IPS-NIHi7 (cell line): ENCODE measurements at regions not wholly inside any gene's neighbourhood (a gene's known extent, or its start where the extent isn't known, plus 50 kb on each side); places are given as distances from the start of the nearest gene placed in this dataset.

Source experiments
- DNase-seq: peaks from one replicate; pipeline ENCODE4 v3.0.0; 2012; ENCODE audit warnings: mixed read lengths; ENCODE audit errors: extremely low spot score

- no peak for DNase-seq
Observed at GRCh38 chr3:80060664-80061063, 292.9 kb upstream of the ROBO1 start.

DNA sequence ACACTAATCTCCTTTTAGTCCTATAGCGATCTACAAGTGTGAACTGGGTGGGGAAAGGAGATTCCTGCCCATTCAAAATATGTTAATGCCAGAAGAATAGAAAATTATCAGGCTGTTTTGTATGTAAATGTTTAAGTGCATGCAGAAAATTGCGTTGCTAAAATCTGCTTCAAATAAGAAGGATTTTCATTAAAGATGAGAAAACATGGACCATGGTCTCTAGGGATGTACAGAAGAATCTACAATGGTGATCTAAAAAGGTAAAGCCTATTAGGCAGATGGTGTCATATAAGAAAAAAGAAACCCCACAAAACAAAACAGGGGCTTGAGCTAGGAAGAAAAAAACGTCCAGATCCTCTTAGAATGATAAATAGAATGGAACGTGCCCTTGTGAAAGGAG is 287.5 kb upstream of the ROBO1 start:
- DNase-seq, result no peak

- no peak for DNase-seq
Observed at GRCh38 chr3:80052271-80052670, 284.5 kb upstream of the ROBO1 start.

DNA sequence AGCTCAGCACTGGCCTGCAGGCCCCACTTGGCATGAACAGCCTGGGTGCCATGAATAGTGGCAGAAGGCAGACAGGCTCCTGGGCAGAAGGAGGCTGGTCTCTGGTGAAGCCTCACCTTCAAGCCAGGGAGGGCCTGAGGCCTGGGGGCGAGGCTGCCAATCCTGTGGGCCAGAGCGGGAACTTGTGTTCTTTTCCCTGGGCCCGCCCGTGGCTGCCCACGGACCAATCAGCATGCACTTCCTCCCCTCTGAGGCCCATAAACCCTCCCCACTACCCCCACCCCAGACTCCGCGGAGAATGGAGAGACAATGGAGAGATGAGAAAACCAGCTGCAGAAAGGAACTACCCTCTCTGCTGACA is 283.8 kb upstream of the ROBO1 start:
- DNase-seq, result no peak

DNA sequence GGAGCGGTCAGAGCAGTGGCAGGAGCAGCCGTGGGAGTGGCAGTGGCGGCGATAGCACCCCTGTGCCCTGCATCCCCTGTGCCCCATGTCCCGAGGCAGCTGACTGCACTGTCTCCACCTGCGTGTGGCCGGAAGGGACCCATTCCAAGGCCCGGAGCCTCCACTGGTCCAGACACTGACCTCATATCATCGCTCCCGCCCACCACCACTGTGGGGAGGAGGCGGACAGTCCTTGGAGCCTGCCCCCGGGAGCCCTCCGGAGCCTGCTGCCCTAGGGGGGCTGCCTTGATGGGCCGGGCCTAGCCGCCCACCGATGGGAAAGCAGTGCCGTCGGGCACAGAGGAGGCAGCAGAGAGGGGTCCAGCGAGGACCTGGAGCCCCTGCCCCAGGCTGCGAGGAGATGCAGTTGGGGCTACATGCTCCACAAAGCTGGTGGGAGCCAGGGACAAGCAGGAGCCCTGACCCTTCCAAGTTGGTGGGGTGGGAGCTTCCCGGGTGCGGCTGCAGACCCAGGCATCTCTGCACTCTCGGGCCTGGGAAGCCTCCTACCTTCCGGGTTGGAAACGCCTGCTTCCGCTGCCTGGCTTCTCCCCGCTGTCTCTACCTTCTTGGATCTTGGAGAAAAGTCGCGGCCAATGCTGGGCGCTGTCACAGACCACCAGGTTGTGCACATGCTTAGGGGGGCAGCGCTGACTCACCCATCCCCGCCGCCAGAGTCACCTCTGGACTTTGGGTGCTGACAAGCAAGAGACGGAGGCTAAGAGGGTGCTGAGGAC is 283.2 kb upstream of the ROBO1 start:
- DNase-seq, result no peak

DNA sequence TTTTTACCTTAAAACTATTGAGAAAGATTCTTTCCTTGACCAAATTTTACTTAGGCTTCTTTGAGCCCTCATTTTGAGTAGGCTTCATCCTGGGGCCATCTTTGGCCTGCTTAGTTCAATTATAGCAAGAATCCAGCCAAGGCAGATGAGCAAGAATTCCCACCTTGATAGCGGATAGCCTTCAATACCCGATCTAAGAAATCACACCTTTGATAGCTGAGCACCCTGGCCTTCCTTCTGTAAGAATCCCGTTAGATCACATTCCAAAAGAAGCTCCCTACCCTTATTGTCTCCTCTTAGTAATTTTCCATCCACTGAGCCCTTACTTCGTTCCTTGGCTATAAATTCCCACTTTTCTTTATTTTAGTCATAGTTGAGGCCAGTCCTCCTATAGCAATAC is 275.4 kb upstream of the ROBO1 start:
- DNase-seq, result no peak

DNA sequence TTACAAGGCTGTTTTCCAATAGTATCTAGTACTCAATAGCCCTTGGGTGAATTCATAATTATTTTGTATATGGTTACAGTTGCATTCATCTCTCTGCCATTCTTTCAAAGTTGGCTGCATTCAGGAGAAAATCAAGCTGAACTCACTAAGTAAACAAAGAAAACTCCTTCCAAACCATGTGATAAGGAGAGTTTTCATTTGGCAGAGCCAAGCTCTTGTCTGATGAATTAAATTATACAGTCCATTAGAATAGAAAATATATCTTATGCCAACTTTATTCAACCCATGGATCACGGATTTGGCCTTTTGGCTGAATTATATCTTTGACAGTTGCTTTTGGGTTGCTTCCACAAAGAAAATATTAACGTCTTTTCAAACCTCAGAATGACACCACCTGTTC is 272.3 kb upstream of the ROBO1 start:
- no peak for DNase-seq

GRCh38 chr3:80036176-80036575 is 268.4 kb upstream of the ROBO1 start:
- no peak for DNase-seq

GRCh38 chr3:80035021-80035420 is 267.2 kb upstream of the ROBO1 start:
- DNase-seq, result no peak

- no peak for DNase-seq
Observed at GRCh38 chr3:80023010-80023409, 255.2 kb upstream of the ROBO1 start.

GRCh38 chr3:80018375-80018774 is 250.6 kb upstream of the ROBO1 start:
- no peak for DNase-seq

DNA sequence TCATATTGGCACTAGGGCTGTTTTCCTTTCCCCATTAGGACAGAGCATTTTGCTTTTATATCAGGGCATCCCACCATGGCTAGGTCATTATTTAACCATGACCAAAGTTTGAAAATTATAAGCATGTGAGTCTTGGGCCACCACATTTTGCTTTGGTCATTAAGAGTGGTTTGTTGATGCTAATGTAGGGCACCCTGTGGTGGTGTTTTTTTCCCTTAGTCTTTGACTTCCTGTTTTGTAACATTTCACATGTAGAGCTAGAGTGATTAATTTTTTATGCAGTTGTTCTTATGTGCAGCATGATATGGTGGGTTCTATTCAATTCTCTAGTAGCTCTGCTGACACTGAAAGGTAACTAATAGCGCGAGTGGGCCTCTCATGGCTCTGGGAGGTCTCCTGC is 249.6 kb upstream of the ROBO1 start:
- DNase-seq, result no peak

DNA sequence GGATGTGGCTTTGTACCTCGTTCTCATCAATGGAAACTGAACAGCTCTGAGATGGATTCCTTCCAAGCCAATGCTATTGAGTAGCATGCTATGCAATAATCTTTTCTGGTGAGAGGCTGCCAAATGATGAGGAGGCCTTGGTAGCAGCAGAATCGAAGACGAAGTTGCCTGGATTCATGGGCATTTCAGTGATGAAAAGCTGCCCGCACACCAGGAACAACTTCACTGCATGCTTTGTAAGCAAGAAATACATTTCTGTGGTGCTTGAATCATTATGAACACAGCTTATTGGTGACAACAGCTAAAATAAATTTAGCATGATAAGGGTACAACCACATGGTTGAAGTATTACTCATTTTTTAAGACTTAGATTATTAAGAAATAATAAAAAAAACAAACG is 246.8 kb upstream of the ROBO1 start:
- no peak for DNase-seq

- no peak for DNase-seq
Observed at GRCh38 chr3:80010021-80010571, 242.3 kb upstream of the ROBO1 start.

GRCh38 chr3:80007522-80007921 is 239.7 kb upstream of the ROBO1 start:
- DNase-seq, result no peak

DNA sequence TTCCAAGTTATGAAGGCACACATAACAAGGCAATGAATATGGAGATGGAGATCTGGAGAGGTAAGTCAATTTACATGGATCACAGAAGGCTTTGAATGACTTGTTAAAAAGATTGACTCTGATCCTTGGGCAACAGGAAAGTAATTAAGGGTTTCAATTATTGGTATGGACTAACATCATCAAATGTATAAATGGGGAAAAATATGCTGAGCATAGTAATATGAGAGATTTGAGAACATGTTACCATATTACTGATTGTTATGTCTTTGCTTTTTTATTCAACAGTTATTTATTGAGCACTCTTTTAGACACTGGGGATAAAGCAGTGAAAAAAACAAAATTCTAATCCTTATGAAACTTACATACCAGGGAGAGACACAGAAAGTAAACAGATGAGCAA is 238.5 kb upstream of the ROBO1 start:
- no peak for DNase-seq

DNA sequence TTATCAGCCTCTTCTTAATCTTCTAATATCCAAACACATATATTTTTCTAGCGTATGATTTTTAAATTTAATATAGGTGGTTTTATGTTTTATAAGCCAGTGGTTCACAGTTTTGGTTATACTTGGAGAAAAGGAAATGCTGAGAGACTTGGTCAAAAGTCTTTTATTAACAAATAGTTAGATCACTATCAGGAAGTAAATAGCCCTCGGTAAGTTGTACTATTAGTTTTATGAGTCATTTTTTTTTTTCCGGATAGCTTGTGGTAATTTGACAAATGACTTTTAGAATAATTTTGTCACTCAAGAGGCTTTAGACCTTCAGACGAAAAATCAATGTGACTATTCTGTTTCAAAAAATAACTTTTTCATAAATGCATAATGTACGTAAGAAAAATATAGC is 232.2 kb upstream of the ROBO1 start:
- DNase-seq, result no peak

DNA sequence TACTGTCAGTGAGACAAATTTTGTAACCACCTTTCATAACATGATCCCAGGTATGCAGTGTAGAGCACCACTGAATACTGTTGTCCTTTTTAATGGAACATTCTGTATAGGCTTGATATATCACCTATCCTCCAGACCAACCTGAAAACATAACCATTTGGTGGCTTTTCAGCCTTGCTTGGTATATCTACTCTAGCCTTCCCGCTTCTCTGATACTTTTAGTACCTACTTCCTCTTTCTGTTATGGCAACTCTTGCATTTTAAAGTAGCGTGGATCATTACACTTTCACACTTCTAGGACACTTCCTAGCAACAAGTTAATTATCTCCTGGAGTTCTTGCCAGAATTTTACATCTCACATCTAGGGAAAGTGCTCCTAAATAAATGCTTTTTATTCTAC is 226.6 kb upstream of the ROBO1 start:
- DNase-seq, result no peak

- no peak for DNase-seq
Observed at GRCh38 chr3:79986338-79986737, 218.5 kb upstream of the ROBO1 start.

GRCh38 chr3:79985816-79986215 is 218.0 kb upstream of the ROBO1 start:
- no peak for DNase-seq

GRCh38 chr3:79983118-79983517 is 215.3 kb upstream of the ROBO1 start:
- DNase-seq, result no peak

GRCh38 chr3:79979990-79980389 is 212.2 kb upstream of the ROBO1 start:
- no peak for DNase-seq

- no peak for DNase-seq
Observed at GRCh38 chr3:79976466-79976865, 208.7 kb upstream of the ROBO1 start.
